ENCODE measurements at regions not wholly inside any gene's neighbourhood (a gene's known extent, or its start where the extent isn't known, plus 50 kb on each side); places are given as distances from the start of the nearest gene placed in this dataset.

- Histone ChIP-seq H3K4me1 (ENCODE audit: control insufficient read depth in 1 of 2, insufficient read depth in 2 of 2, low read length in 2 of 2) (no peaks in the 10 kb centered on the region), H3K4me3 (ENCODE audit: low read depth in 1 of 2, low read length in 2 of 2) (no peak overlapping the region), H3K36me3 (ENCODE audit: control insufficient read depth in 1 of 2, insufficient read depth in 2 of 2, low read length in 2 of 2) (no peaks in the 10 kb centered on the region), H3K27ac (ENCODE audit: low read depth, low read length) (no peak overlapping the region), H3K9ac (ENCODE audit: low read depth in 1 of 2, low read length in 2 of 2) (no peak overlapping the region), H3K27me3 (ENCODE audit: control insufficient read depth in 1 of 2, insufficient read depth in 2 of 2, low read length in 2 of 2) (no peaks in the 10 kb centered on the region), H3K9me3 (ENCODE audit: control insufficient read depth in 1 of 2, low read length in 2 of 2) (no peaks in the 10 kb centered on the region)
These were observed 631.2 kb upstream of the ZFP42 start for GRCh38 chr4:187364401-187364800.

DNA sequence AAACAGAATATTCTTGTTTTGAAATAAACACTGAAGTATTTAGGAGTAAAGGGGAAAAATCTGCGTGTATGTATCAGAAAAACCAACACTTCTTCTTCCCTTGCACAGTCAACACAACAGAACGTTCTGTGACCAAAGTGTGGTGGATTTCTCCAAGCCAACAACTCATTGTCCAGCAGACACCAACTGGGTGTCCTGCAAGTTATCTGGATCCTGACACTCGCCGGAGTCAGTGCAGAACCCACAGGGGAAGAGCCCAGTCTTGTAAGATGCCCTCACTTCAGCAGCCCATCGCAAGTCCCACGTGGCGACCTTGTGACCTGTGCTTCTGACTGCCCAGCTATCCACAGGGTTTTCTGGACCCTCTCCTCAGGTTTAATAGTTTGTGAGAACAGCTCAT, 630.7 kb upstream of the ZFP42 start:
- Histone ChIP-seq H3K4me3 (ENCODE audit: low read depth in 1 of 2, low read length in 2 of 2) (no peak overlapping the region), H3K9me3 (ENCODE audit: control insufficient read depth in 1 of 2, low read length in 2 of 2) (no peaks in the 10 kb centered on the region), H3K27me3 (ENCODE audit: control insufficient read depth in 1 of 2, insufficient read depth in 2 of 2, low read length in 2 of 2) (no peaks in the 10 kb centered on the region), H3K9ac (ENCODE audit: low read depth in 1 of 2, low read length in 2 of 2) (no peak overlapping the region), H3K36me3 (ENCODE audit: control insufficient read depth in 1 of 2, insufficient read depth in 2 of 2, low read length in 2 of 2) (no peaks in the 10 kb centered on the region), H3K4me1 (ENCODE audit: control insufficient read depth in 1 of 2, insufficient read depth in 2 of 2, low read length in 2 of 2) (no peaks in the 10 kb centered on the region), H3K27ac (ENCODE audit: low read depth, low read length) (no peak overlapping the region)

- no peaks in the 10 kb centered on the region for H3K9me3 ChIP-seq (ENCODE audit: control insufficient read depth in 1 of 2, low read length in 2 of 2)
These were observed 629.0 kb upstream of the ZFP42 start for GRCh38 chr4:187366530-187366929.

DNA sequence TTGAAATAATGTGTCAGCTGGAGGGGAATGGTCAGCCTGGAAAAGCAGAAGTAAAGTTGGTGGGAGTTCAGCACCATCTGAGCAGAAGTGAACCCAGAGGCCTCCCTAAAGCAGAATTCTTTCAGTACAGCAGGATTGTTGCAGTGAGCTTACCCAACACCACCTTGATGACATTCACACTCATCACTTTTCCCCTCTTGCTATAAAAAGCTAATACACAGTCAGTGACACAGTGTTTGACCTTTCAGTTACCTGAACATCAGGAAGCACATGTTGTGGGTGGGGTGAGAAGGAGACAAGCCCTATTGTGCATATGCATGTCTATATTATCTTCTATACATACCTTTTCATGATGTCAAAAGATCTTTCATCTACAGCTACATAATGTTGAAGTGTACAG, 624.7 kb upstream of the ZFP42 start:
- no peak overlapping the region for H3K27ac ChIP-seq (ENCODE audit: low read depth, low read length)
- H3K9ac ChIP-seq (ENCODE audit: low read depth in 1 of 2, low read length in 2 of 2): no peak overlapping the region
- no peak overlapping the region for H3K4me3 ChIP-seq (ENCODE audit: low read depth in 1 of 2, low read length in 2 of 2)
- H3K4me1 ChIP-seq (ENCODE audit: control insufficient read depth in 1 of 2, insufficient read depth in 2 of 2, low read length in 2 of 2): no peaks in the 10 kb centered on the region
- H3K36me3 ChIP-seq (ENCODE audit: control insufficient read depth in 1 of 2, insufficient read depth in 2 of 2, low read length in 2 of 2): no peaks in the 10 kb centered on the region
- H3K9me3 ChIP-seq (ENCODE audit: control insufficient read depth in 1 of 2, low read length in 2 of 2): no peaks in the 10 kb centered on the region
- no peaks in the 10 kb centered on the region for H3K27me3 ChIP-seq (ENCODE audit: control insufficient read depth in 1 of 2, insufficient read depth in 2 of 2, low read length in 2 of 2)

More at GRCh38 chr4:187366530-187366929, 629.0 kb upstream of the ZFP42 start:
- Histone ChIP-seq H3K36me3 (ENCODE audit: control insufficient read depth in 1 of 2, insufficient read depth in 2 of 2, low read length in 2 of 2) (no peaks in the 10 kb centered on the region), H3K9ac (ENCODE audit: low read depth in 1 of 2, low read length in 2 of 2) (no peak overlapping the region), H3K4me1 (ENCODE audit: control insufficient read depth in 1 of 2, insufficient read depth in 2 of 2, low read length in 2 of 2) (no peaks in the 10 kb centered on the region), H3K27ac (ENCODE audit: low read depth, low read length) (no peak overlapping the region), H3K27me3 (ENCODE audit: control insufficient read depth in 1 of 2, insufficient read depth in 2 of 2, low read length in 2 of 2) (no peaks in the 10 kb centered on the region), H3K4me3 (ENCODE audit: low read depth in 1 of 2, low read length in 2 of 2) (no peak overlapping the region)

GRCh38 chr4:187378441-187378840, 617.1 kb upstream of the ZFP42 start:
- Histone ChIP-seq H3K9ac (ENCODE audit: low read depth in 1 of 2, low read length in 2 of 2) (no peak overlapping the region), H3K9me3 (ENCODE audit: control insufficient read depth in 1 of 2, low read length in 2 of 2) (no peaks in the 10 kb centered on the region), H3K4me1 (ENCODE audit: control insufficient read depth in 1 of 2, insufficient read depth in 2 of 2, low read length in 2 of 2) (no peaks in the 10 kb centered on the region), H3K4me3 (ENCODE audit: low read depth in 1 of 2, low read length in 2 of 2) (no peak overlapping the region), H3K36me3 (ENCODE audit: control insufficient read depth in 1 of 2, insufficient read depth in 2 of 2, low read length in 2 of 2) (no peaks in the 10 kb centered on the region), H3K27me3 (ENCODE audit: control insufficient read depth in 1 of 2, insufficient read depth in 2 of 2, low read length in 2 of 2) (no peaks in the 10 kb centered on the region), H3K27ac (ENCODE audit: low read depth, low read length) (no peak overlapping the region)

DNA sequence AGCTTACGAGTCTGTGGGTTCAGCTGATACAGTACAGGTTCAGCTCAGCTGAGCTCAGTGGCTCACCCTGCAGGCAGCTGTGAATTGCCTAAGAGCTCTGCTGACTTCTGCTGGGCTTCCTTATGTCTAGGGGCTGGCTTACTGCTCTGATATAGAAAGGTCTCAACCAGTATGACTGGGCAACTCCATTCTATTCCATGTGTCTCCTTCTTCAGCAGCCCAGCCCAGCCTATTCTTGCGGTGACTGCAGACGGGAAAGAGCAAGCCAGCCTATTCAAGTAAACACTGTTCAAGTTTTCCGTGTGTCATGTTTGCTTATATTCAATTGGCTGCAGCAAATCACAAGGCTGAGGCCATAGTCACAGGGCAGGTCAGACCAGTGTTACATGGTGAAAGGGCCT, 615.4 kb upstream of the ZFP42 start:
- Histone ChIP-seq H3K9ac (ENCODE audit: low read depth in 1 of 2, low read length in 2 of 2) (no peak overlapping the region), H3K27me3 (ENCODE audit: control insufficient read depth in 1 of 2, insufficient read depth in 2 of 2, low read length in 2 of 2) (no peaks in the 10 kb centered on the region), H3K4me3 (ENCODE audit: low read depth in 1 of 2, low read length in 2 of 2) (no peak overlapping the region), H3K27ac (ENCODE audit: low read depth, low read length) (no peak overlapping the region), H3K4me1 (ENCODE audit: control insufficient read depth in 1 of 2, insufficient read depth in 2 of 2, low read length in 2 of 2) (no peaks in the 10 kb centered on the region), H3K36me3 (ENCODE audit: control insufficient read depth in 1 of 2, insufficient read depth in 2 of 2, low read length in 2 of 2) (no peaks in the 10 kb centered on the region), H3K9me3 (ENCODE audit: control insufficient read depth in 1 of 2, low read length in 2 of 2) (no peaks in the 10 kb centered on the region)

DNA sequence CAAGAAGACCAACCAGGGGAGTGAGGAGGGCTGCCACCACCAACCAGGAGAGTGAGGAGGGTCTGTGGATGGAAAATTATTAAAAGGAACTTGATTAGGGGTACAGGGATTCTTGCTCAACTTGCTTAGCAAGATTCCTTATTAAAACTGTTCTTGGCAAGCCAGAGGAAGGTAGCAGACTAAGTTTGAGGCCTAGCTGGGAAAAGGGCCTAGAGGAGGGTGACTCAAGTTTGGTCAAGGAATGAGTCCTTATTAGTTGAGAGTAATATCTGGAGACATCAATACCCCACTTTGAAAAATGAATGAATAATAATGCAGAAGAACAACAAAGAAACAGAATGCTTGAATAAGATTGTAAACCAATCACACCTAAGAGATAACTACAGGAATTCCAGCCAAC, 612.4 kb upstream of the ZFP42 start:
- H3K36me3 ChIP-seq (ENCODE audit: control insufficient read depth in 1 of 2, insufficient read depth in 2 of 2, low read length in 2 of 2): no peaks in the 10 kb centered on the region
- no peaks in the 10 kb centered on the region for H3K4me1 ChIP-seq (ENCODE audit: control insufficient read depth in 1 of 2, insufficient read depth in 2 of 2, low read length in 2 of 2)
- H3K9me3 ChIP-seq (ENCODE audit: control insufficient read depth in 1 of 2, low read length in 2 of 2): no peaks in the 10 kb centered on the region
- H3K4me3 ChIP-seq (ENCODE audit: low read depth in 1 of 2, low read length in 2 of 2): no peak overlapping the region
- no peak overlapping the region for H3K9ac ChIP-seq (ENCODE audit: low read depth in 1 of 2, low read length in 2 of 2)
- H3K27me3 ChIP-seq (ENCODE audit: control insufficient read depth in 1 of 2, insufficient read depth in 2 of 2, low read length in 2 of 2): no peaks in the 10 kb centered on the region
- H3K27ac ChIP-seq (ENCODE audit: low read depth, low read length): no peak overlapping the region

DNA sequence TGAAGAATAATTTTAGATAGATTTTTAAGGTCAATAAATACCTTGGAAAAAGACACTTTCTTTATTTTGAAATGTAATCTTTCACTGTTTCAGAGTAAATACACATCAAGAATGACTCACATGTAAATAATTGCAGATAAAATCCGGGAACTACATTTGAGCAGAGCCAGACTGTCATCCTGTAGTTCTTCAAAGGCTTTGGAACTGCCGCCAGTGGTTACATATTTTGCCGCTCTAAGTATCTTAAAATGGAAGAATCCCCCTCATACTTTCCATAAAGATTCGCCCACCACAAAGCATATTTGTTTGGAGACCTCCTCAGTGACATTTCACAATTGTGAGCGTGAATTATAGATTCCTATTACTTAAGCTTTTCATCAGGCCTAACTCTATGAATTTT, 607.8 kb upstream of the ZFP42 start:
- Histone ChIP-seq H3K4me3 (ENCODE audit: low read depth in 1 of 2, low read length in 2 of 2) (no peak overlapping the region), H3K27me3 (ENCODE audit: control insufficient read depth in 1 of 2, insufficient read depth in 2 of 2, low read length in 2 of 2) (no peaks in the 10 kb centered on the region), H3K9me3 (ENCODE audit: control insufficient read depth in 1 of 2, low read length in 2 of 2) (no peaks in the 10 kb centered on the region), H3K4me1 (ENCODE audit: control insufficient read depth in 1 of 2, insufficient read depth in 2 of 2, low read length in 2 of 2) (no peaks in the 10 kb centered on the region), H3K9ac (ENCODE audit: low read depth in 1 of 2, low read length in 2 of 2) (no peak overlapping the region), H3K27ac (ENCODE audit: low read depth, low read length) (no peak overlapping the region), H3K36me3 (ENCODE audit: control insufficient read depth in 1 of 2, insufficient read depth in 2 of 2, low read length in 2 of 2) (no peaks in the 10 kb centered on the region)

- Histone ChIP-seq H3K9ac (ENCODE audit: low read depth in 1 of 2, low read length in 2 of 2) (no peak overlapping the region), H3K4me3 (ENCODE audit: low read depth in 1 of 2, low read length in 2 of 2) (no peak overlapping the region), H3K36me3 (ENCODE audit: control insufficient read depth in 1 of 2, insufficient read depth in 2 of 2, low read length in 2 of 2) (no peaks in the 10 kb centered on the region), H3K4me1 (ENCODE audit: control insufficient read depth in 1 of 2, insufficient read depth in 2 of 2, low read length in 2 of 2) (no peaks in the 10 kb centered on the region), H3K27ac (ENCODE audit: low read depth, low read length) (no peak overlapping the region), H3K9me3 (ENCODE audit: control insufficient read depth in 1 of 2, low read length in 2 of 2) (no peaks in the 10 kb centered on the region), H3K27me3 (ENCODE audit: control insufficient read depth in 1 of 2, insufficient read depth in 2 of 2, low read length in 2 of 2) (no peaks in the 10 kb centered on the region)
These were observed 606.2 kb upstream of the ZFP42 start for GRCh38 chr4:187389420-187389819.

DNA sequence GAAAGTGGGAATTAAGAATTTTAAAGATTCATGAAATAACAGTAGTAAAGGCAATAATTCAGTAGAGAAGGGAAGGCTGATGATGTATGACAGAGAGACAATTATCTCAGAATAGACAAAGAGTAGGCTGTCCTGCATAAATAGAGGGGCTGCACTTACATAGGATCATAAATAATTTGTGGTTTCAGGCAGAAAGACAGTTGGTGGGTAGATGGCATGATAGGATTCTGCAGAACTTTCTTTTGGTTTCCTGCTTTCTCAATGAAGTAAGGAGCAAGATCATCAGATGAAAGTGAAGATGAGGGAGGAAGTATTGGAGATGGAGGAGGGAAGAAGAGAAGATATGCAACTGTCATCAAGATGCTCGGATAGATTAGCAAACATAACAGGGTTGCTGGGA, 604.9 kb upstream of the ZFP42 start:
- H3K9me3 ChIP-seq (ENCODE audit: control insufficient read depth in 1 of 2, low read length in 2 of 2): no peaks in the 10 kb centered on the region
- no peak overlapping the region for H3K27ac ChIP-seq (ENCODE audit: low read depth, low read length)
- H3K36me3 ChIP-seq (ENCODE audit: control insufficient read depth in 1 of 2, insufficient read depth in 2 of 2, low read length in 2 of 2): no peaks in the 10 kb centered on the region
- no peak overlapping the region for H3K4me3 ChIP-seq (ENCODE audit: low read depth in 1 of 2, low read length in 2 of 2)
- no peaks in the 10 kb centered on the region for H3K4me1 ChIP-seq (ENCODE audit: control insufficient read depth in 1 of 2, insufficient read depth in 2 of 2, low read length in 2 of 2)
- H3K9ac ChIP-seq (ENCODE audit: low read depth in 1 of 2, low read length in 2 of 2): no peak overlapping the region
- H3K27me3 ChIP-seq (ENCODE audit: control insufficient read depth in 1 of 2, insufficient read depth in 2 of 2, low read length in 2 of 2): no peaks in the 10 kb centered on the region

Measured in duodenal mucosa (tissue), 2 donors.